GM21619 (cell line): ENCODE measurements at regions not wholly inside any gene's neighbourhood (a gene's known extent, or its start where the extent isn't known, plus 50 kb on each side); places are given as distances from the start of the nearest gene placed in this dataset.
A peak's percentile ranks its signal among the peaks of the same experiment; 100 is the strongest.
"Not testable (repeated sequence)": the region's sequence is repeated elsewhere in the genome, so short reads cannot be mapped to it uniquely, and the experiment has no call there.

Experiments
- ATAC-seq: cut with Tn5 transposase; IDR thresholded peaks from one replicate; pipeline ENCODE4 v1.9.1; 2021; ENCODE audit not compliant: unreplicated experiment

- ATAC-seq, result peak; percentile 50
Observed at GRCh38 chr13:22915442-22916082, 265.2 kb upstream of the SGCG start.

DNA sequence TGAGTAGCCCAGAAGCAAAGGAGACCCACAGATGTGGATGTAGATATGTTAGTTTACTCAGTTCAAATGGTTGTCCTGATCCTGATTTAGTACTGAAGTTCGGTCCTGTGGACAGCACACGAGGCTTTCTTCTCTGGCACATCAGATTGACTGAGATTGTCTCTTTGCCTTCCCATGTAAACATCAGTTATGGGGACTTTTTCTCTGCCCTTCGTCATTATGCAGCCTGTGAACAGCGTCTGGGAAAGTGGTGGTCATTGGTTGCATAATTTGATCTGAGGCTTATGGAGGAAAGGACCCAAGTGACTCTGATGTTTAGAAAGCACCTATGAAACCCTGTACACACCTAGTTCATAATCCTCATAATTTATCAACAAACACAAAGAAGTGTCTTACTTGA lies 264.5 kb upstream of the SGCG start:
- ATAC-seq, result not testable (repeated sequence)

GRCh38 chr13:22925881-22926747 lies 254.7 kb upstream of the SGCG start:
- ATAC-seq, result no peak

- ATAC-seq, result no peak
Observed at GRCh38 chr13:22926748-22927400, 253.9 kb upstream of the SGCG start.

GRCh38 chr13:22927845-22928244 lies 252.9 kb upstream of the SGCG start:
- ATAC-seq, result not testable (repeated sequence)

DNA sequence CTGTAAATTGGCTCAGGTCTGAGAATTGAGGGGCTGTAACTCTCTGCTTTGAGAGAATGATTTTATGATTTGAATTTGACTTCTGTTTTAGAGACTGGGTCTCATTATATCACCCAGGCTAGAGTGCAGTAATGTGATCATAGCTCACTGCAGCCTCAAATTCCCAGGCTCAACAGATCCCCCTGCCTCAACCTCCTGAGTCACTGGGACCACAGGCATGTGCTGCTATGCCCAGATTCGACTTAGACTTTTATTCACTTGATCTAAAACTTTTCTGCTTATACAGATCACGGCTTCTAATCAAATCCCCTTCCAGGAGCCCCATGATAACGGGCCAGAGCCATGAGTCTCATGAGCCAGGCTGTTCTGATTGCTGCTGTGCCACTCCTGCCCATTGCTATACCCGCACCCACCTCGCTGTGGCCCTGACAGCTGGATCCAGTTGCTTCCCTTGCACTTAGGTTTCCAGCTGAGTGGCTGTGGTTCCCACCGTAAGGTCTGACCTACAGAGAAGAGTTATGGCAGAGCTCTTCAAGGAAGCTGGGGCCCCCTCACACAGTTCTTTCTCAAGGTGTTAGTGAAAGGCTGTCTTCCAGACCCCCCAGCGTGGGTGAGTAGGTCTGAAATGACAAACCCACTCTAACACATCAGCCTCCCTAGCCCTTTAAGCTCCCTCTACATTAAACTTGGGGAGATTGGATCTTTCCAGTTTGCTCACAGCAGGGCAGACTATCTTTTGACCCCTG lies 251.2 kb upstream of the SGCG start:
- ATAC-seq, result no peak

DNA sequence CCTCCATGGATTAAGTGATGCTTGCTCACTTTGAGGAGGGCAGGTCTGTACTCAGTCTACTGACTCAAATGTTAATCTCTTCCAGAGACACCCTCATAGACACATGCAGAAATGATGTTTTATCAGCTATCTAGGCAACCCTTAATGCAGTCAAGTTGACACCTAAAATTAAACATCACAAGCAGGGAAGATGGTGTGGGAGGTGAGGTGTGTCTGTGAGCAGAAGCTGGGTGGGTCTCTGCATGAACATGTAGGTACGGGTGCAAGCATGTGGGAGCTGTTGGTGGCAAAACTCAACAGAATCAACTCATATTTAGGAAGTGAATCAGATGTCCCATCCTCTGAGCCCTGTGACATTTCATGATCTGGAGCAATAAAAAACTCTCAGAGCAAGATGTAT lies 249.2 kb upstream of the SGCG start:
- no peak for ATAC-seq

- not testable (repeated sequence) for ATAC-seq
Observed at GRCh38 chr13:22932632-22933412, 248.0 kb upstream of the SGCG start.

DNA sequence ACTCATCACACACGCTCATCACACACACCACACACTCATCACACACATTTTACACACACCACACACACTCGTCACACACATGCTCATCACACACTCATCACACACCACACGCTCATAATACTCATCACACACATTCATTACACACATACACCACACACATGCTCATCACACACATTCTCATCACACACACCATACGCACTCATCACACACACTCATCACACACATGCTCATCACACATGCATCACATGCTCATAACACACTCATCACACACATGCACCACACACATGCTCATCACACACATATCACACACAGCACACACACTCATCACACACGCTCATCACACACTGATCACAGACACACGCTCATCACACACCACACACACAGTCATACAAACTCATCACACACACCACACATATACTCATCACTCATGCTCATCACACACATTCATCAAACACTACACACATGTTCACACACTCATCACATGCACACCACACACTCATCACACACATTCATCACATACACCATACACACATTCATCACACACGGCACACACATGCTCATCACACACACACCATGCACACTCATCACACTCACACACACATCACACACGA lies 247.1 kb upstream of the SGCG start:
- ATAC-seq, result no peak

GRCh38 chr13:22934744-22935523 lies 245.8 kb upstream of the SGCG start:
- ATAC-seq, result no peak

GRCh38 chr13:22936228-22936627 lies 244.6 kb upstream of the SGCG start:
- no peak for ATAC-seq

- ATAC-seq, result no peak
Observed at GRCh38 chr13:22937241-22937640, 243.5 kb upstream of the SGCG start.

- no peak for ATAC-seq
Observed at GRCh38 chr13:22937953-22938352, 242.8 kb upstream of the SGCG start.

DNA sequence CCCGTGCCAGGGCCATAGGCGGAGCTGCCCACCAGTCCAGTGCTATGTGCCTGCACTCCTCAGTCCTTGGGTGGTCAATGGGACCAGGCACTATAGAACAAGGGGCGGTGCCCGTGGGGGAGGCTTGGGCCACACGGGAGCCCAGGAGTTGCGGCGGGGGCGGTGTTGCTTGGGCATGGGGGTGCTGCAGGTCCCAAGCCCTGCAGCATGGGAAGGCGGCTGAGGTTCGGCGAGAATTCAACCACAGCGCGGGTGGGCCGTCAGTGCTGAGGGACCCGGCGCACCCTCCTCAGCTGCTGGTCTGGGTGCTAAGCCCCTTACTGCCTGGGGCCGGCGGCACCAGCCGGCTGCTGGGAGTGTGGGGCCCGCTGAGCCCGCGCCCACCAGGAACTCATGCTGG lies 242.2 kb upstream of the SGCG start:
- no peak for ATAC-seq

GRCh38 chr13:22939157-22939556 lies 241.6 kb upstream of the SGCG start:
- no peak for ATAC-seq

GRCh38 chr13:22940090-22940710 lies 240.6 kb upstream of the SGCG start:
- no peak for ATAC-seq

GRCh38 chr13:22940736-22941135 lies 240.0 kb upstream of the SGCG start:
- no peak for ATAC-seq

GRCh38 chr13:22941495-22941894 lies 239.3 kb upstream of the SGCG start:
- not testable (repeated sequence) for ATAC-seq

GRCh38 chr13:22942831-22943230 lies 237.9 kb upstream of the SGCG start:
- ATAC-seq, result not testable (repeated sequence)
